A673 (cell line): ENCODE measurements at regions not wholly inside any gene's neighbourhood (a gene's known extent, or its start where the extent isn't known, plus 50 kb on each side); places are given as distances from the start of the nearest gene placed in this dataset.

Experiments
- EZH2 ChIP-seq: fragments of 200-600 bp; sonication (generic); IDR thresholded peaks from 2 replicates; pipeline ENCODE4 v1.6.1; 2017; ENCODE audit warnings: borderline replicate concordance, low read depth, mild to moderate bottlenecking, mixed read lengths, antibody characterized with exemption, low read length; ENCODE audit not compliant: poor library complexity, severe bottlenecking
- TF ChIP-seq, protein P1 (sequence below): fragments of 300-800, 200-600 bp; sonication (generic); conservative IDR thresholded peaks from 2 replicates; pipeline ENCODE4 v1.5.1; 2017; ENCODE audit warnings: low read depth, mild to moderate bottlenecking, antibody characterized with exemption, low read length, moderate library complexity, mixed read lengths

DNA sequence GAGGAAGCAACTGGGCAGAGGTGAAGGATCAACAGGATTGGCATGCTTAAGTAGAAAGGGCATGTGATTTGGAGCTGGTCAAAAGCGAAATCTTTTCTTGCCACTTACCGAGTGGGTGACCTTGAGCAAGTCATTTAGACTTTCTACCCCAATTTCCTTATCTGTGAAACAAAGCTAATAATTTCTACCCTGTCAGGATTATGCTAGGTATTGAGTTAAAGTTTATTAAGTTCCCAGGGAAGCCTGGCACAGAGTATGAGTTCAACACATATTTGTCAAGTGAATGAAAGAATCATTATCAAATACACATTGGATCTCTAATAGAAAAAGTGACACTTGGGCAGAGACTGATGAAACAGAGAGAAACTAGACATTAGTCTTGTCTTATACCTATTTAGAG lies 66.4 kb upstream of the FRMD4B start:
- TF ChIP-seq, protein P1, sequence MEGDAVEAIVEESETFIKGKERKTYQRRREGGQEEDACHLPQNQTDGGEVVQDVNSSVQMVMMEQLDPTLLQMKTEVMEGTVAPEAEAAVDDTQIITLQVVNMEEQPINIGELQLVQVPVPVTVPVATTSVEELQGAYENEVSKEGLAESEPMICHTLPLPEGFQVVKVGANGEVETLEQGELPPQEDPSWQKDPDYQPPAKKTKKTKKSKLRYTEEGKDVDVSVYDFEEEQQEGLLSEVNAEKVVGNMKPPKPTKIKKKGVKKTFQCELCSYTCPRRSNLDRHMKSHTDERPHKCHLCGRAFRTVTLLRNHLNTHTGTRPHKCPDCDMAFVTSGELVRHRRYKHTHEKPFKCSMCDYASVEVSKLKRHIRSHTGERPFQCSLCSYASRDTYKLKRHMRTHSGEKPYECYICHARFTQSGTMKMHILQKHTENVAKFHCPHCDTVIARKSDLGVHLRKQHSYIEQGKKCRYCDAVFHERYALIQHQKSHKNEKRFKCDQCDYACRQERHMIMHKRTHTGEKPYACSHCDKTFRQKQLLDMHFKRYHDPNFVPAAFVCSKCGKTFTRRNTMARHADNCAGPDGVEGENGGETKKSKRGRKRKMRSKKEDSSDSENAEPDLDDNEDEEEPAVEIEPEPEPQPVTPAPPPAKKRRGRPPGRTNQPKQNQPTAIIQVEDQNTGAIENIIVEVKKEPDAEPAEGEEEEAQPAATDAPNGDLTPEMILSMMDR: no peak
- no peak for TF ChIP-seq EZH2
